MCF 10A (cell line): ENCODE measurements at regions not wholly inside any gene's neighbourhood (a gene's known extent, or its start where the extent isn't known, plus 50 kb on each side); places are given as distances from the start of the nearest gene placed in this dataset.

Experiments used
- BruUV-seq: library from RNA; stranded (reverse); fragments of 400-500 nt; replicated peaks from 2 replicates; lab custom pipeline; 2021; lab: Mats Ljungman, UMichigan
- CTCF ChIA-PET: fragments of 300-600 bp; sonication (Branson Sonifier 250); formaldehyde crosslinking; extraction: SDS; loops from one replicate; lab custom pipeline; 2021; ENCODE audit warnings: antibody characterized with exemption, inconsistent platforms; lab: Yijun Ruan, JAX
- POLR2A ChIA-PET: fragments of 300-600, 350-650 bp; sonication (Branson Sonifier 250); formaldehyde crosslinking; extraction: SDS; loops from one replicate; lab custom pipeline; 2020; ENCODE audit warnings: antibody characterized with exemption, inconsistent platforms; lab: Yijun Ruan, JAX
- DNase-seq: peaks from one replicate; pipeline ENCODE4 v3.0.0-alpha.2; 2018; ENCODE audit not compliant: unreplicated experiment
- H3K27ac Mint-ChIP-seq: one replicate; pipeline ENCODE4 v1.8.0; 2022; ENCODE audit warnings: mild to moderate bottlenecking, low read depth, mixed read lengths; ENCODE audit not compliant: unreplicated experiment
- H3K27me3 Mint-ChIP-seq: one replicate; pipeline ENCODE4 v1.8.0; 2022; ENCODE audit warnings: mixed read lengths; ENCODE audit not compliant: insufficient read depth, unreplicated experiment
- H3K36me3 Mint-ChIP-seq: one replicate; pipeline ENCODE4 v1.8.0; 2022; ENCODE audit warnings: mild to moderate bottlenecking, moderate library complexity, mixed read lengths; ENCODE audit not compliant: insufficient read depth, unreplicated experiment
- H3K4me1 Mint-ChIP-seq: one replicate; pipeline ENCODE4 v1.8.0; 2022; ENCODE audit warnings: mixed read lengths; ENCODE audit not compliant: insufficient read depth, unreplicated experiment
- H3K4me3 Mint-ChIP-seq: one replicate; pipeline ENCODE4 v1.8.0; 2022; ENCODE audit warnings: mild to moderate bottlenecking, moderate library complexity, mixed read lengths; ENCODE audit not compliant: unreplicated experiment
- H3K9me3 Mint-ChIP-seq: one replicate; pipeline ENCODE4 v1.8.0; 2022; ENCODE audit warnings: mixed read lengths; ENCODE audit not compliant: unreplicated experiment
- CTCF ChIP-seq: fragments of 200-600 bp; IDR thresholded peaks from one replicate; pipeline ENCODE4 v1.8.0; 2022; ENCODE audit warnings: antibody characterized with exemption, mild to moderate bottlenecking; ENCODE audit not compliant: unreplicated experiment
- intact Hi-C: fragments of 100-400 bp; cut with micrococcal nuclease; formaldehyde crosslinking; loops from 2 replicates; pipeline ENCODE4 v1.14.1; 2022

- H3K27me3 Mint-ChIP-seq: no peaks in the 10 kb centered on the region
- intact Hi-C loops: loop anchor here (5.0 to 10.0 kb wide), 4 partner anchors 128 to 392 kb away; no protein-coding TSS in a partner anchor
- POLR2A ChIA-PET: interaction anchor here (1.0 to 2.1 kb wide), 5 partner anchors 97 to 253 kb away, joined by 3 to 9 read pairs (median 3); no protein-coding TSS in a partner anchor
- CTCF ChIA-PET: interaction anchor here (0.5 to 1.1 kb wide), 3 partner anchors 97 to 255 kb away, joined by 3 to 4 read pairs (median 4); no protein-coding TSS in a partner anchor
- peak overlapping the region; percentile 57 for H3K4me3 Mint-ChIP-seq
- peaks cover 41% of the 10 kb centered on the region for H3K4me1 Mint-ChIP-seq
- H3K9me3 Mint-ChIP-seq: no peaks in the 10 kb centered on the region
- TF ChIP-seq CTCF: no peak
- peak; percentile 99 for DNase-seq
- no peak overlapping the region for H3K27ac Mint-ChIP-seq
- BruUV-seq: no TSS peak
- H3K36me3 Mint-ChIP-seq: peaks cover 50% of the 10 kb centered on the region
These were observed 54.6 kb downstream of the NCOR2 start for GRCh38 chr12:124512667-124513296.

GRCh38 chr12:124511259-124511985, 56.0 kb downstream of the NCOR2 start:
- Mint-ChIP-seq H3K27me3 (no peaks in the 10 kb centered on the region), H3K4me3 (no peak overlapping the region), H3K36me3 (peaks cover 49% of the 10 kb centered on the region), H3K4me1 (peaks cover 47% of the 10 kb centered on the region), H3K27ac (peak overlapping the region; percentile 69), H3K9me3 (no peaks in the 10 kb centered on the region)
- ChIA-PET POLR2A (interaction anchor here (1.0 to 2.1 kb wide), 2 partner anchors 55 to 122 kb away, joined by 3 to 9 read pairs; no protein-coding TSS in a partner anchor), CTCF (interaction anchor here (1.6 kb wide), 1 partner anchor 253 kb away, joined by 4 read pairs; no protein-coding TSS in a partner anchor)
- intact Hi-C loops: loop anchor here (5.0 to 10.0 kb wide), 4 partner anchors 127 to 393 kb away; no protein-coding TSS in a partner anchor
- no TSS peak for BruUV-seq
- no peak for DNase-seq
- no peak for TF ChIP-seq CTCF

GRCh38 chr12:124510301-124510970, 57.0 kb downstream of the NCOR2 start:
- BruUV-seq: no TSS peak
- peaks cover 52% of the 10 kb centered on the region for H3K36me3 Mint-ChIP-seq
- ChIA-PET CTCF (interaction anchor here (0.5 to 1.6 kb wide), 4 partner anchors 69 to 317 kb away, joined by 3 to 4 read pairs (median 3); no protein-coding TSS in a partner anchor), POLR2A (interaction anchor here (1.0 to 3.0 kb wide), 2 partner anchors 8 to 10 kb away, joined by 3 to 25 read pairs; no protein-coding TSS in a partner anchor)
- intact Hi-C loops: loop anchor here (5.0 to 10.0 kb wide), 4 partner anchors 126 to 394 kb away; no protein-coding TSS in a partner anchor
- H3K4me3 Mint-ChIP-seq: no peak overlapping the region
- no peaks in the 10 kb centered on the region for H3K27me3 Mint-ChIP-seq
- H3K27ac Mint-ChIP-seq: peak overlapping the region; percentile 69
- DNase-seq: peak; percentile 60
- peaks cover 52% of the 10 kb centered on the region for H3K4me1 Mint-ChIP-seq
- no peaks in the 10 kb centered on the region for H3K9me3 Mint-ChIP-seq
- no peak for TF ChIP-seq CTCF
